ENCODE measurements at regions not wholly inside any gene's neighbourhood (a gene's known extent, or its start where the extent isn't known, plus 50 kb on each side); places are given as distances from the start of the nearest gene placed in this dataset.

GRCh38 chr20:20993372-20993771, 112.8 kb downstream of the LINC00237 start:
- no TSS peak for BruUV-seq (replicated peaks)
- no peak for TF ChIP-seq POLR2AphosphoS5 (IDR thresholded peaks at IDR 0.05; ENCODE audit: low read depth, low read length)
- TF ChIP-seq REST (IDR thresholded peaks at IDR 0.05; ENCODE audit: insufficient read depth in 1 of 2, low read depth in 2 of 2, low read length in 1 of 2): no peak
- no peak for TF ChIP-seq CTCF (IDR thresholded peaks at IDR 0.05)
- no peak for TF ChIP-seq TCF7L2 (IDR thresholded peaks at IDR 0.05; ENCODE audit: low read depth, low read length)
- TF ChIP-seq SIN3A (IDR thresholded peaks at IDR 0.05; ENCODE audit: borderline replicate concordance, insufficient read depth, low read depth, low read length): no peak
- Histone ChIP-seq H3K27ac (ENCODE audit: low read length) (no peak overlapping the region), H3K9me3 (ENCODE audit: control insufficient read depth, insufficient read depth, low read depth, low read length) (no peaks in the 10 kb centered on the region), H3K27me3 (ENCODE audit: control insufficient read depth, insufficient read depth, low read length) (0 out of 2 replicates have a peak, but pooled peaks cover 2% of the 10 kb centered on the region), H3K4me1 (ENCODE audit: control insufficient read depth, insufficient read depth, low read length) (no peaks in the 10 kb centered on the region), H3K4me3 (ENCODE audit: low read depth in 2 of 2, low read length in 2 of 2) (no peak overlapping the region), H3K36me3 (ENCODE audit: control insufficient read depth, insufficient read depth, low read length) (no peaks in the 10 kb centered on the region)
- ChIA-PET POLR2A (no interaction called here), CTCF (no interaction called here)
- in situ Hi-C loops (cut with HindIII; ENCODE audit: low pct_unique_long_range_greater_than_20kb, low sequenced_read_pairs): no loop called here
- DNase-seq (ENCODE audit: low read depth, low spot score): no peak
- no peak for ATAC-seq
- intact Hi-C loops (cut with micrococcal nuclease; ENCODE audit: unreplicated experiment): no loop called here

- CTCF ChIA-PET: no interaction called here
- H3K9me3 ChIP-seq (ENCODE audit: control insufficient read depth, insufficient read depth, low read depth, low read length): no peaks in the 10 kb centered on the region
- H3K36me3 ChIP-seq (ENCODE audit: control insufficient read depth, insufficient read depth, low read length): no peaks in the 10 kb centered on the region
- POLR2A ChIA-PET: no interaction called here
- ATAC-seq: no peak
- 0 out of 2 replicates have a peak, but pooled peaks cover 2% of the 10 kb centered on the region for H3K27me3 ChIP-seq (ENCODE audit: control insufficient read depth, insufficient read depth, low read length)
- H3K4me3 ChIP-seq (ENCODE audit: low read depth in 2 of 2, low read length in 2 of 2): no peak overlapping the region
- in situ Hi-C loops (cut with HindIII; ENCODE audit: low pct_unique_long_range_greater_than_20kb, low sequenced_read_pairs): no loop called here
- no TSS peak for BruUV-seq (replicated peaks)
- no peak for DNase-seq (ENCODE audit: low read depth, low spot score)
- no peak overlapping the region for H3K27ac ChIP-seq (ENCODE audit: low read length)
- no peak for TF ChIP-seq TCF7L2 (IDR thresholded peaks at IDR 0.05; ENCODE audit: low read depth, low read length)
- TF ChIP-seq CTCF (IDR thresholded peaks at IDR 0.05): no peak
- no peak for TF ChIP-seq POLR2AphosphoS5 (IDR thresholded peaks at IDR 0.05; ENCODE audit: low read depth, low read length)
- no peak for TF ChIP-seq REST (IDR thresholded peaks at IDR 0.05; ENCODE audit: insufficient read depth in 1 of 2, low read depth in 2 of 2, low read length in 1 of 2)
- TF ChIP-seq SIN3A (IDR thresholded peaks at IDR 0.05; ENCODE audit: borderline replicate concordance, insufficient read depth, low read depth, low read length): no peak
- intact Hi-C loops (cut with micrococcal nuclease; ENCODE audit: unreplicated experiment): no loop called here
- no peaks in the 10 kb centered on the region for H3K4me1 ChIP-seq (ENCODE audit: control insufficient read depth, insufficient read depth, low read length)
These were observed 113.3 kb downstream of the LINC00237 start for GRCh38 chr20:20992686-20993360.
